Stimulated activated CD4-positive, alpha-beta T cell treated with anti-CD3 and anti-CD28 coated beads, TNF-alpha, amount 100 ng/mL, for 4 hours (primary cell): ENCODE measurements at regions not wholly inside any gene's neighbourhood (a gene's known extent, or its start where the extent isn't known, plus 50 kb on each side); places are given as distances from the start of the nearest gene placed in this dataset.

Experiments used
- DNase-seq, 3 experiments: peaks; one replicate each; pipeline ENCODE4 v3.0.0-alpha.2; 2020; ENCODE audit warnings: low read depth in 3 of 3

DNA sequence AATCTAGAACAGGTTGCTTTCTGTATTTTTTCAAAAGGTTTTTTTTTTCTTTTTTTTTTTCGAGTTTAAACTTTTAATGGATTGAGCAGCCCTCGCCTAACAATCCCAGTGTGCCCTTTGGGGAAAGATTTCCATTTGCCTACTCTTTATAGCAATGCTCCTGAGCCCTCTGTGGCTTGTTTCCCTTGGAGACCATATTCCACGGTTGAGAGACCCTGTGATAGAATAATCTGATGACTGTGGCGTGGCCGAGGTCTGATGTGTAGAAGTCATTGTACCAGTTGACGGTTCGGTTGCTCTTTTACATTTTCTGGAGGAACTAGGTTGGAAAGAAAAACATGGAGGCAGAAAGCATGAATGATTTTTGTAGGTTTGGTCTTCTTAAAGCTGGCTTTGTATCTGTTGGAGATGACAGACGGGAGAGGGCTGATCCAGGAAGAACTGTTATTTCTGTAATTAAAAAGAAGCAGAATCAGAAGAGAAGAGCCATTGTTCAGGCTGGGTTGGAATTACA lies 305.7 kb upstream of the NRIP1 start:
- no peak for DNase-seq

GRCh38 chr21:15373941-15374340 lies 309.1 kb upstream of the NRIP1 start:
- DNase-seq = no peak

DNA sequence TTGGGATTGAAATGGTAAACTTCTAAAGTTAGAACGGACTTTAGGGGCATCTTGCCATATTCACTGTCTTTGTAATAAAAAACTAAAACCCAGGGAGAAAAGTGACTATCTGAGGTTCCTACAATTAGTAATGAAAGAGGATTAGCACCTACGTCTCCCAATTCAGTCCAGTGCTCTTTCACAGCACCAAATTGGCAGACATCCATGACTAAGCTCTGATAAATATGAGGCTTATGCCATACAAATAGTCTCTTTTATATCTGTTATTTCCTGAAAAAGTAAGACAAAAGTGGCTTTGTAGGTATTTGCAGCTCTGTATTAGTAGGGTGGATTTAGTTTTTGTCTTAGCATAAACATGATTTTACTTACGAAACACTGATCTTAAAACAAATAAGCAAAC lies 315.0 kb upstream of the NRIP1 start:
- no peak for DNase-seq

DNA sequence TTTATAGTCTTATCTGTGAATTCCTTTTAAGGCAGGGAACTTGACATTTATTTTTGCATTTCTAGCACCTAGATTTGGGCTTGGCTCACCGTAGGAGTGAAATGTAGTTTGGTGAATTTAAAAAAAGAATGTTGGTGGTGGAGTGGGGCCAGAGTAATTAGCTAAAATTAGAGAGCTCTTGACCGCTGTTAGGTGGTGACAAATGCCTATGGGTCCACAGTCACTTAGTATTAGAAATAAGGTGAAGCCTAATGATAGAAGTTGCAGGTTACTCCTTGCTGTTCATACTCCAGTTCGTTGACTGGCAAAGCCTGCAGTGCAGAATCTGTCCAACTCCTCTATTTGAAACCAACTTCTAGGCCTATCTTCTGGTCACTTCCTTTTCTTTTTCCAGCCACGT lies 318.8 kb upstream of the NRIP1 start:
- no peak for DNase-seq

DNA sequence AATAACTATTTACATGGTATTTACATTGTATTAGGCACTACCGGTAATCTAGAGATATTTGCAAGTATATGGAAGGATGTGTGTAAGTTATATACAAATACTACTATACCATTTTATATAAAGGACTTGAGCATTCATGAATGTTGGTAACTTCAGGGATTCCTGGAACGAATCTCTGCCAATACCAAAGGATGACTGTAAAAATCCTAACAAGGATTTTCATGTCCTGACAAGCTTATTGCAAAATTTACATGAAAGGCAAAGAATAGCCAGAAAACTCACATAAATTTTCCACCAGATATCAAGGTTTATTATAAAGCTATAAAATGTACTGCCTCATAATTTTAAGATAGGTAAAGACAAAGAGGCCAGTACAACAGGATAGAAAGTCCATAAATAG lies 325.2 kb upstream of the NRIP1 start:
- no peak for DNase-seq

DNA sequence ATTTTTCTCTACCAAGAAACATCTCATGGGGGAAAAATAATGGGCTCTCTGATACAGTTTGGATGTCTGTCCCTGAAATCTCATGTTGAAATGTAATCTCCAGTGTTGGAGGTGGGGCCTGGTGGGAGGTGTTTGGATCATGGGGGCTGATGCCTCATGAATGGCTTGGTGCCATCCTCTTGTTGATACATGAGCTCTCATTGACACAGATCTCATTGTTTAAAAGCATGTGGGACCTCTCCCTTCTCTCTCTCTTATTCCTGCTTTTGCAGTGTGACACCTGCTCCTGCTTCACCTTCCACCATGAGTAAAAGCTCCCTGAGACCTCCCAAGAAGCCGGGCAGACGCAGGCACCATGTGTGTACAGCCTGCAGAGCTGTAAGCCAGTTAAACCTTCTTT lies 332.5 kb upstream of the NRIP1 start:
- no peak for DNase-seq

DNA sequence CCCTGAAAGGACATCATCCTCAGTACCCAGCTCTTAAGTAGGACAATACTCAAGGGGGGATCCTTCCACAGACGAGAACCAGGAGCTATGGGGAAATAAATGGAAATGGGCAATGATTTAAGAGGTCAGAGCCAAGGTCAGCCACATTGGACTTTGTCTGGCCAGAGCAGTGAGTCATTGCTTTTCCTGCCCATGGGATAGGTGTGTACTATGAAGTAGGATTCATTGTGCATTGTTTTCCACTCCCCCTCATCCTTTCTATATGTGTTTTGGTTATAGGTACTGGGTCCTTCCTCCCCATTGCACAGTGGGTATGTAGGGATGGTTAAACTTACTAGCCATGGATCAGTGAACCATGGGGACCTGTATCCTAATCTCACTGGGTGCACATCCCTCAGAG lies 328.9 kb upstream of the USP25 start:
- no peak for DNase-seq

GRCh38 chr21:15401331-15401730 lies 328.5 kb upstream of the USP25 start:
- DNase-seq = no peak

- DNase-seq = no peak
Measured at GRCh38 chr21:15405214-15405613, 324.6 kb upstream of the USP25 start.

DNA sequence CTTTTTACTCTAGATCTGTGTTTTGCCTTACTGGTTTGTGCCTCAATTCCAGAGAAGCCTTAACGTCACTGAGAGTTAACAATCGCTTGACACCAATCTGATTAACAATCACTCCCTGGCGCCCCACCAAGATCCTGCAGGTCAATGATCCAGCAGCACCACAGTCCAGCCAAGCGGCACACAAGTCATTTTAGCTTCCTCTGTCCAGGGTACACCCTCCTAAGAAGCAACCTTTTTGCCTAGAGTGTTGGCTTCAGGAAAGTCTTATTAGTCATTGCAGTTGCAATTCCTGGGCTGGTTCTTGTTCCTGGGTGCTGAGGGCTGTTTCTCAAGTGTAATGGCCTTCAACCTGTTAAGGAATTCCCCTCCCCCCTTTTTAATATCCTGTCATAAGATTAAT lies 323.0 kb upstream of the USP25 start:
- DNase-seq = no peak

- DNase-seq = no peak
Measured at GRCh38 chr21:15407585-15407984, 322.2 kb upstream of the USP25 start.

DNA sequence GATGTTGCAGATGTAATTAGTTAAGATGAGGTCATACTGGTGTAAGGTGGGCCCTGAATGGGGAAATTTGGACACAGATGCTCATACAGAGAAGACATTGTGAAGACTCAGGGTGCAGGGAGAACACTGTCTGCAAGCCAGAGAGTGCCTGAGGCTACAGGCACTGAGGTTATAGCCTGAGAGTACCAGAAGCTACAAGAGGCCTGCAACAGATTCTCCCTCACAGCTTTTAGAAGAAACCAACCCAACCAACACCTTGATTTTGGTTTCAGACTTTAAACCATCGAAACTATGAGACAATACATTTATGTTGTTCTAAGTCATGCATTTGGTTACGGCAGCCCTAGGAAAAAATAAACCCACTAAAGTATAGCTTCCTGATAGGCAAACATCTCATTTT lies 321.7 kb upstream of the USP25 start:
- no peak for DNase-seq

GRCh38 chr21:15409031-15409430 lies 320.8 kb upstream of the USP25 start:
- DNase-seq = no peak

DNA sequence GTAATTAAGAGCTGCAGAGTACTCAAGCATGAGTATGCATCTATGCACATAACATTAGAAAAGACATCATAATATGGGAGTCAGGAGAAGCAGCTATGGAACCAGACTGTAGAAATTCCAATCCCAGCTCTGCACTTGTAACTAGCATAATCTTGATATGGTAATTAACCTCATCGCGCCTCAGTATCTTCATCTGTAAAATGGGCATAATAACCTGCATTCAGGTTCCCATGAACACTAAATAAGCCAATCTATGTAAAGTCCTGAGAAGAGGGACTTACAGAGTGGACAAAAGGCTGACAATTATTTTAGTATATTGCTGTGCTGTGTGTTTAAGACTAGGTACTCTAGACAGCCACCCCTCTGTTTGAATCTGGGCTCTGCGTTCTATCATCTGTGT lies 318.9 kb upstream of the USP25 start:
- no peak for DNase-seq

DNA sequence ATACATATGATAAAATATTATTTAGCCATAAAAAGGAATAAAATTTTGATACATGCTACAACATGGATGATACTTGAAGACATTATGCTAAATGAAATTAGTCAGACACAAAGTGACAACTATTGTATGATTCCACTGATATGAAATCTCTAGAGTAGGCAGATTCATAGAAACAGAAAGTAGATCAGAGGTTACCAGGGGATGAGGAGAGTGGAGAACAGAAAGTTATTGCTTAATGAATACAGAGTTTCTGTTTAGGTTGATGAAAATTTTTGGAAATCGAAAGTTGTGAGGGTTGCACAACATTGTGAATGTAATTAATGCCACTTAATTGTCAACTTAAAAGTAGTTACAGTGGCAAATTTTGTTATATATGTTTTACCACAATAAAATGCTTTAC lies 315.7 kb upstream of the USP25 start:
- DNase-seq = no peak

- DNase-seq = no peak
Measured at GRCh38 chr21:15415541-15416261, 314.1 kb upstream of the USP25 start.

DNA sequence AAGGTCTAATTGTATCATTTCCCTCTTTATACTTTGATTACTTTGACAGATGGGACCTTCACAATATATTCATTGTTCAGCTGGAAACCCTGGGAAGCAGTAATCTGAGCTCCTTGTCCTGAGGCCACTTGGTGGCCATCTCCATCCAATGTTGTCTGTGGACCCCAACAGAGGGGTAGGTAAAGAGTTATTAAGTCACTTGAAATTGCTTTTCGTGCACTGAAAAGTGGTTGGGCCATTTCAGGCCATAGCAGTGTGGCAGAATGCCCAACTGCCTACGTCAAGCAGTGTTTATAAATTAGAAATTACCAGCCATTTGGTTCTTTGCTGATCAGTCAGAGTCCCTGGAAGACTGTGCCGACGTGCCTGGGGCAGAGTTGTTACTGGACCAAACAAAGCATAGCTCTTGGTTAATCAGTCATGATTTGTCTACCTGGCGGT lies 308.3 kb upstream of the USP25 start:
- no peak for DNase-seq

- no peak for DNase-seq
Measured at GRCh38 chr21:15421947-15422346, 307.8 kb upstream of the USP25 start.

GRCh38 chr21:15422783-15423182 lies 307.0 kb upstream of the USP25 start:
- no peak for DNase-seq

DNA sequence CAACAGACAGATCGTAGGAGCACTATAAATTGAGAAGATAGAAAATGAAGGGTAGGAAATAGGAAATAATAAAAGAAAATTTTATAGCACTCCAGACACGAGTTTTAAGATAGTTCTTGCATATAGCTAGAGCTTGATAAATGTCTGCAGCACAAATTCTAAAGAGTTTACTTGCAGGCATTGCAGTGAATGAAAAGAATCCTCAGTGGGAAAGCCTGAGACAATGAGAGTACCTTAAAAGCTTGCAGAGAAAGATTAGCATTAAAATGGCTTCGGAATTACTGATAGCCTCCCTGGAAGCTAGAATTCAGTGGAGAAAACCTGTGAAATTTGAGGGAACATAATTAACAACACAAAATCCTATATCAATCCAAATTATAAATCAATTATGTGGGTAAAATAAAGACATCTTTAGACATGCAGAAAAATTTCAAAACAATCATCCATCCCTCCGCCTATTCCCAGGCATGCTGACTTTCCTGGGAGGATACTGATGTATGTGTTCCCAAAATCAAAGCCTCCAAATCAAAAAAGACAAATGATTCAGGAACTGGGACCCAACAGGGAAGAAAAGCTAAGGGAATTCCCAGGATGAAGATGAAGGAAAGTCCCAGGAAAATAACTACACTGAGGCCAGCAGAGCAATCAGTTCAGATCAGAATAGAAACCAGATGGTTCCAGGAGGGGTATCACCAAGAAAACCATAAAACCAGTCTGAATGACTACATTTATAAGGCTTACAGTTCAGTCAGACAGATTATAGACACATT lies 305.9 kb upstream of the USP25 start:
- no peak for DNase-seq

GRCh38 chr21:15425049-15425448 lies 304.7 kb upstream of the USP25 start:
- no peak for DNase-seq

DNA sequence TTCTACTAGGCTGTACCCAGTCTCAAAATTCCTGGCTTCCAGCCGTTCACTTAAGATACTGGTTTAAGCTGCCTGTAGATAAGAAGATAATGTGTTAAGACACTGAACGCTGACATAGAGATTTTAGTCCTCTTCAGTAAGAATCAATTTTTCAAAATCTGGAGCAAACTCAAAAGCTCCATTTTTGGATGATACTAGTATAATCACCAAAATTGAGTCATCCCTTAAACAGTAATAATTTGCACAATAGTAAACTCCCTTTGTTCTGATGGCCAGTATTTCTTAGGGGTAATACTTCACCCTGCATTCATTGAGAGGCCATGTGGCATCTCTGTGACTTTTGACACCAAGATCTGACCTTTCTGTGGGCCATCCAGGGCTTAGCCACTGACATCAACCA lies 299.8 kb upstream of the USP25 start:
- no peak for DNase-seq

GRCh38 chr21:15430577-15430976 lies 299.2 kb upstream of the USP25 start:
- no peak for DNase-seq
